Ascending aorta (tissue), 2 donors: ENCODE measurements at regions not wholly inside any gene's neighbourhood (a gene's known extent, or its start where the extent isn't known, plus 50 kb on each side); places are given as distances from the start of the nearest gene placed in this dataset.

Experiments
- DNase-seq, 2 donors: peaks; one replicate each; pipeline ENCODE4 v3.0.0-alpha.2; 2019; ENCODE audit warnings: low spot score in 2 of 2
- H3K27ac ChIP-seq, 2 donors: fragments of 200-600 bp; sonication (generic); one replicate each; pipeline ENCODE4 v1.5.1; 2016 to 2017; ENCODE audit warnings: mild to moderate bottlenecking in 1 of 2
- H3K27me3 ChIP-seq: fragments of 200-600 bp; sonication (generic); one replicate; pipeline ENCODE4 v1.5.1; 2017
- H3K36me3 ChIP-seq, 2 donors: fragments of 200-600 bp; sonication (generic); one replicate each; pipeline ENCODE4 v1.5.1; 2016
- H3K4me1 ChIP-seq, 2 donors: fragments of 200-600 bp; sonication (generic); one replicate each; pipeline ENCODE4 v1.5.1; 2016 to 2017; ENCODE audit warnings: mild to moderate bottlenecking in 1 of 2
- H3K4me3 ChIP-seq, 2 donors: fragments of 200-600 bp; sonication (generic); one replicate each; pipeline ENCODE4 v1.5.1; 2016 to 2017; ENCODE audit warnings: mild to moderate bottlenecking in 1 of 2
- H3K9me3 ChIP-seq, 2 donors: fragments of 200-600 bp; sonication (generic); one replicate each; pipeline ENCODE4 v1.5.1; 2016
- CTCF ChIP-seq, 3 experiments: fragments of 200-600 bp in 2 of 3; fragments of 450-650 bp in 1 of 3; sonication (generic) in 2 of 3; IDR thresholded peaks; one replicate each; pipeline ENCODE4 v1.5.1; 2016 to 2019; ENCODE audit warnings: antibody characterized with exemption in 3 of 3, mild to moderate bottlenecking in 1 of 3, moderate library complexity in 1 of 3
- intact Hi-C: fragments of 100-400 bp; cut with DNase I; formaldehyde crosslinking; loops from one replicate; pipeline ENCODE4 v1.15.1; 2023

DNA sequence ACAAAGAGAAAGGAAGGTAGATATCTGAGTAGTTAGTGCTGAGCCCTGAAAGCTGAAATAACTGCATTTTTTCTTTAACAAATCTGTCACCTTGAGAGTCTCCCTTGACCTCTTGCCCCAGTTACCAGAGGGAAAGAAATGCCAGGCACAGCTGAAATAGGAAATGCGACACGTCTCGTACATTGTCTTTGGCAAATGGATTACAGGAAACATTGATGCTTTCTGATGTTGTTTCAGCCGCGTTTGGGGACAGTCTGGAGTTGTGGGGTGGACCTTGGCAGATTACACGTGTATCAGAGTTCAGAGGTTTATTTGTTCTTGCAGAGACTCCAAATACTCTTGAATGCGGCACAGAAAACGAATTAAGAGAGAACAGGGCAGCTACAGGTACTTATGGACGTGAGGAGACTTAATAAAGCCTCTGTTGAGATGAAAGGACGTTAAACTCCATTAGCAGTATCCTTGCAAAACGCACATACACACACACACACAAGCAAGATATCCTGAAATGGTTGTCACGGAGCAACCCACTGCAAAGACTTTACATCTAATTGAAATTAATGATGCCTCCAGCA lies 272.8 kb upstream of the RORA start:
- H3K27me3 ChIP-seq, result no peaks in the 10 kb centered on the region
- H3K9me3 ChIP-seq, result no peaks in the 10 kb centered on the region
- H3K36me3 ChIP-seq, result no peaks in the 10 kb centered on the region
- no peak for DNase-seq
- H3K27ac ChIP-seq, result no peak overlapping the region
- no peak overlapping the region for H3K4me3 ChIP-seq
- no peaks in the 10 kb centered on the region for H3K4me1 ChIP-seq
- TF ChIP-seq CTCF (IDR thresholded peaks at IDR 0.05), result no peak
- intact Hi-C loops, result no loop called here

DNA sequence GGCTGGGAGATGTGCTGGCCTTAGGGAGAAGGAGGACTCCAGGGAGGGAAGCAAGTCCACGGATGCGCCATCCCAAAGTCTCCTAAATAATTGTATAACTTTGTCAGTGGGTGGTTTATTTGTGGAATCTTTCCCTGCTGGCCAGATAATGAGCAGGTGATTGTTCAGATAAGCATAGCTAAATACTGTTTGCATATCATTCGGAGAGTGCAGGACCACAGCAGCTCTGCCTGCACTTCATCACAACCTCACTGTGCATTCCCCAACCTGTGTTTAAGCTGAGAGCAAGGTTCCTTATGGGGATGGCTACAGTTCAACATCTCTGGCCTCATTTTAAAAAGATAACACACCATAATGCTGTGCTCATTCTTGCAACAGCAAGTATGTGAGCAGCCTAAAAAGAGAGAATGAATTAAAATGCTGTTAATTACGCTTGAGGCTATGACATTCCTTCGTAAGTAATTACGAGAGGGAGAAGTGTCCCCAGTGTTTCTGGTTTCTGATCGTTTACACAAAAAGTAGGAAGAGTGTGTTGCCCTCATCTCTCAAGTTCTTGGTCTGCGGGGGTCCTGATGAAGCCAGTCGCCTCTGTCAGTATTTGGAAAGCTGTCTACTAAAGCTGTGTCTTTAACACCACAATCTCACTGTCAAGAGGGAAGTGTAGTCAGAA lies 272.0 kb upstream of the RORA start:
- DNase-seq, result no peak
- no peaks in the 10 kb centered on the region for H3K4me1 ChIP-seq
- intact Hi-C loops, result no loop called here
- H3K9me3 ChIP-seq, result no peaks in the 10 kb centered on the region
- H3K27me3 ChIP-seq, result no peaks in the 10 kb centered on the region
- H3K27ac ChIP-seq, result no peak overlapping the region
- H3K4me3 ChIP-seq, result no peak overlapping the region
- no peaks in the 10 kb centered on the region for H3K36me3 ChIP-seq
- TF ChIP-seq CTCF (IDR thresholded peaks at IDR 0.05), result no peak

DNA sequence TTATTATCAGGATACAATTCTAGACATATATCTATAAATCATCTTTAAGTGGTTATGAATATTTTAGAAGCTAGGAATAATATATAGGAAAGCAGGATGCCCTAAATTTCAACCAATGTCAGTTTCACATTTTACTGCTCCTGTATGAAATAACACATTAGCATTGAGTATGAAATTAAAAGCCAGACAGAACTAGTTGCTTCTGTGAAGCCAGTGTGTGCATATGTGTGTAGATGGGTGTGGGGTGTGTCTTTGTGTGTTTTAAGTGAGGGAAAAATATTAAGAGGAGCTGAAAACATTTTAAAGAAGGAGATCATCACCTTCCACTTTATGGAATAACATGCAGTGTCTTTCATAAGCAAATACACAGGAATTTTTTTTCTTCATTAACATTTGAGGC lies 271.4 kb upstream of the RORA start:
- Histone ChIP-seq H3K4me1 (no peaks in the 10 kb centered on the region), H3K27ac (no peak overlapping the region), H3K9me3 (no peaks in the 10 kb centered on the region), H3K4me3 (no peak overlapping the region), H3K27me3 (no peaks in the 10 kb centered on the region), H3K36me3 (no peaks in the 10 kb centered on the region)
- intact Hi-C loops, result no loop called here
- no peak for TF ChIP-seq CTCF (IDR thresholded peaks at IDR 0.05)
- no peak for DNase-seq

GRCh38 chr15:61499376-61499775 lies 270.3 kb upstream of the RORA start:
- Histone ChIP-seq H3K4me3 (no peak overlapping the region), H3K4me1 (no peaks in the 10 kb centered on the region), H3K27me3 (no peaks in the 10 kb centered on the region), H3K36me3 (no peaks in the 10 kb centered on the region), H3K9me3 (no peaks in the 10 kb centered on the region), H3K27ac (no peak overlapping the region)
- no peak for DNase-seq
- TF ChIP-seq CTCF (IDR thresholded peaks at IDR 0.05), result no peak
- intact Hi-C loops, result no loop called here

- Histone ChIP-seq H3K27ac (no peak overlapping the region), H3K9me3 (no peaks in the 10 kb centered on the region), H3K4me3 (no peak overlapping the region), H3K4me1 (no peaks in the 10 kb centered on the region), H3K36me3 (no peaks in the 10 kb centered on the region), H3K27me3 (no peaks in the 10 kb centered on the region)
- intact Hi-C loops, result no loop called here
- DNase-seq, result no peak
- no peak for TF ChIP-seq CTCF (IDR thresholded peaks at IDR 0.05)
Observed at GRCh38 chr15:61489571-61489970, 260.5 kb upstream of the RORA start.
